ENCODE measurements at regions not wholly inside any gene's neighbourhood (a gene's known extent, or its start where the extent isn't known, plus 50 kb on each side); places are given as distances from the start of the nearest gene placed in this dataset.

GRCh38 chr7:124168616-124169015 is 135.7 kb upstream of the TMEM229A start:
- no peak for DNase-seq (ENCODE audit: extremely low spot score in 2 of 2)
- Histone ChIP-seq H3K27ac (no peak overlapping the region), H3K9me3 (no peaks in the 10 kb centered on the region), H3K4me3 (no peak overlapping the region), H3K4me1 (no peaks in the 10 kb centered on the region), H3K36me3 (no peaks in the 10 kb centered on the region), H3K27me3 (no peaks in the 10 kb centered on the region)
- intact Hi-C loops (cut with DNase I) = no loop called here
- no peak for TF ChIP-seq POLR2AphosphoS5 (IDR thresholded peaks at IDR 0.05; ENCODE audit: insufficient read depth in 1 of 2, low read depth in 1 of 2)
- TF ChIP-seq CTCF (IDR thresholded peaks at IDR 0.05) = no peak
- TF ChIP-seq POLR2A (IDR thresholded peaks at IDR 0.05) = no peak

DNA sequence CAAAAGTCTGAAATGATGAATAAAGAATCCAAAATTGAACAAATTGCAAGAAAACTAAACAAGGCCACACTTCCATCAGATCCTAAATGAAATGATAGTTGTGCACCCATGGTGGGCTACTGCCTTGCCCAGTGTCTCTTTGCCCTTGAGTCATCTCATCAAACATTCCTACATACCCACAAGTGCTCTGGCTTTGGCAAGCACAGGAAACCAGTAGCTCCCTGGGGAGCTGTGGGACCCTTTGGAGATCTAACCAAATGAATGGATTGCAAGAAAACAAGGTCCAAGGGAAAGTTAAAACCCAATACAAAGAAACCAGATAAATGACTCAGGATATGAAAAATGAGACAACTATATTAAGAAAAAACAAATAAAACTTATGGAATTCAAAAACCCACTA is 129.8 kb upstream of the TMEM229A start:
- intact Hi-C loops (cut with DNase I) = no loop called here
- Histone ChIP-seq H3K27ac (no peak overlapping the region), H3K27me3 (no peaks in the 10 kb centered on the region), H3K4me1 (no peaks in the 10 kb centered on the region), H3K36me3 (no peaks in the 10 kb centered on the region), H3K4me3 (no peak overlapping the region), H3K9me3 (no peaks in the 10 kb centered on the region)
- DNase-seq (ENCODE audit: extremely low spot score in 2 of 2) = no peak
- TF ChIP-seq POLR2AphosphoS5 (IDR thresholded peaks at IDR 0.05; ENCODE audit: insufficient read depth in 1 of 2, low read depth in 1 of 2) = no peak
- TF ChIP-seq POLR2A (IDR thresholded peaks at IDR 0.05) = no peak
- no peak for TF ChIP-seq CTCF (IDR thresholded peaks at IDR 0.05)

DNA sequence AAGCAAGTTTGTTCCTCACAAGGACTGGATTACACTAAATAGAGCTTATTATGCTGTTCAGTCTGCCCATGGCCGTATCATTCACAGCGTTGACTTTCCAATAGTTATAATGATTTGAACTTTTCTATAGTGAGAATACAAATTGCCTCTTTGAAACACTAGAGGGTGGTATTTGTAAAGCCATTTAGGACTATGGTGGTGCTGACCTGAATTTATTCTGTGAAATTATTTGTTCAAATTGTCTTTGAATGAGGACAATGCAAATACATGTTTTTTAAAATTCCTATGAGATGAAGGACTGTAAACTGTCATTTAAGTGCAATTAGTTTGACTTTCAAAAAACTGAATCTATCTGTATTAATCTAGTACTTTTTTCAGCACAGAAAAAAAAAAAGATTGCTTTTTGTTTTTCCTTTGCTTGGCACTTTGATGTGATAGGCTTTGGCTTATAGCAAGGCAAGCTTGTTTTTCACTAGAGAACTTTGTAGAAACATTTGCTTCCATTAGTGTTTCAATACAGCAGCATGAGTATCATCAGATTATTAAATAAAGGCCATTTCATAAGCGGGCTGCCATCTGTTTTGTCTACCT is 122.7 kb upstream of the TMEM229A start:
- intact Hi-C loops (cut with DNase I) = loop anchor here (5.0 kb wide), 1 partner anchor 1947 kb away; no protein-coding TSS in a partner anchor
- Histone ChIP-seq H3K4me1 (no peaks in the 10 kb centered on the region), H3K27ac (no peak overlapping the region), H3K9me3 (no peaks in the 10 kb centered on the region), H3K27me3 (no peaks in the 10 kb centered on the region), H3K4me3 (no peak overlapping the region), H3K36me3 (no peaks in the 10 kb centered on the region)
- TF ChIP-seq CTCF (IDR thresholded peaks at IDR 0.05) (peak in 1 of 3 experiments; percentile 15), POLR2A (IDR thresholded peaks at IDR 0.05) (no peak), POLR2AphosphoS5 (IDR thresholded peaks at IDR 0.05; ENCODE audit: insufficient read depth in 1 of 2, low read depth in 1 of 2) (no peak)
- DNase-seq (ENCODE audit: extremely low spot score in 2 of 2) = no peak

- H3K27ac ChIP-seq = no peak overlapping the region
- H3K9me3 ChIP-seq = no peaks in the 10 kb centered on the region
- no peaks in the 10 kb centered on the region for H3K36me3 ChIP-seq
- no peak for DNase-seq (ENCODE audit: extremely low spot score in 2 of 2)
- no peak overlapping the region for H3K4me3 ChIP-seq
- H3K27me3 ChIP-seq = no peaks in the 10 kb centered on the region
- intact Hi-C loops (cut with DNase I) = no loop called here
- TF ChIP-seq CTCF (IDR thresholded peaks at IDR 0.05) (no peak), POLR2AphosphoS5 (IDR thresholded peaks at IDR 0.05; ENCODE audit: insufficient read depth in 1 of 2, low read depth in 1 of 2) (no peak), POLR2A (IDR thresholded peaks at IDR 0.05) (no peak)
- no peaks in the 10 kb centered on the region for H3K4me1 ChIP-seq
These were observed 120.2 kb upstream of the TMEM229A start for GRCh38 chr7:124152859-124153692.

- DNase-seq (ENCODE audit: extremely low spot score in 2 of 2) = no peak
- Histone ChIP-seq H3K4me3 (no peak overlapping the region), H3K36me3 (no peaks in the 10 kb centered on the region), H3K9me3 (no peaks in the 10 kb centered on the region), H3K27me3 (no peaks in the 10 kb centered on the region), H3K27ac (no peak overlapping the region), H3K4me1 (no peaks in the 10 kb centered on the region)
- TF ChIP-seq POLR2A (IDR thresholded peaks at IDR 0.05) = no peak
- no peak for TF ChIP-seq CTCF (IDR thresholded peaks at IDR 0.05)
- no peak for TF ChIP-seq POLR2AphosphoS5 (IDR thresholded peaks at IDR 0.05; ENCODE audit: insufficient read depth in 1 of 2, low read depth in 1 of 2)
- intact Hi-C loops (cut with DNase I) = no loop called here
These were observed 104.8 kb upstream of the TMEM229A start for GRCh38 chr7:124137664-124138063.

All from vagina (tissue), 2 donors.